ENCODE measurements at regions not wholly inside any gene's neighbourhood (a gene's known extent, or its start where the extent isn't known, plus 50 kb on each side); places are given as distances from the start of the nearest gene placed in this dataset.
"Not testable (repeated sequence)": the region's sequence is repeated elsewhere in the genome, so short reads cannot be mapped to it uniquely, and the experiment has no call there.

- no peak for DNase-seq
These were observed 292.9 kb downstream of the BMP4 start for GRCh38 chr14:53663709-53664108.

DNA sequence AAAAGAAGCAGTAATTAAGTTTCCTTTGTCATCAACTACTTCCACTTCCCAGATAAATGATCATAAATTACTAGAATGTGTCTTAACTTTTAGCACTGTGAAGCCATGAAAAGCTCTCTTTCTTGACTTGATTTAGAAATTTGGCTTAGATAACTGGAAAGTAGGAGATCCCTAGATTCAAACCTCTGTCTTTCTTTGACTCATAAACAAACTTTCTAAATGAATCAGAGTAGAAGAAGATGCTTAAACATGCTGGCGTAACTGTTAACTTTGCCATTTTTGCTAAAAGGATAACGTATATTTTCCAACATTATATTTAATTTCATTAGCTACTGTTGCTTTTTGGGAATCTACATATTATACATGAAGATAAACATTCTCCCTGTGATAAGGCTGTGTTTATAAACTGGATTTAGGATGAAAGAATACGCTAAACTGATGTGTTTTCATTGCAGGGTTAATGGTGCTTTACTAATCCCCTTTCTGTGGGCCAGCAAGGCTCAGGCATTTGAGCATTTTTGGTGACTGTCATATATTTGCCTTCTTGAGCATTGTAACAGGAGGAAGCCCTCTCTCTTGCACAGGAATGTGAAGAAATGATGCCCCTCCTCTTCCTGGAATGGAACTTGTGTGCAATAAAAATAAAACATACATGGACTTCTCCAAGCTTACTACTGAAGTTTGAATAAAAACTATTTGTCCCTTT is 301.4 kb downstream of the BMP4 start:
- no peak for DNase-seq

DNA sequence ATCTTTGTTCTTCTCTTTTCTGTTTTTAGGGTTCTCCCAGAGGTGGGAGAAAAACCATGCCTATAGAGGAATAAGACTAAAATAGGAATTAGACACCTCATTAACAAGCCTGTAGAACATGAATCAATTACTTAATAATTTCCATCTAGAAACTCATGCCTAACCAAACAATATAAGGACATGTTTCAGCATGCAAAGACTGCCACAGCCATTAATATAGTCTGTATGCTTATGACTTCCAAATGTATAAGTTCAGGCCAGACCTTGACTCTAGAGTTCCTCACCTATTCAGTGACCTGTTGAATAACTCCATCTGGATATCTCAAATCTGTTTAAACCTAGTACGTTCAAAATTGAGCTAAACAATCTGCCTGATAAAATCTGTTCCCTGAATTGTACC is 304.6 kb downstream of the BMP4 start:
- no peak for DNase-seq

GRCh38 chr14:53651096-53651740 is 305.4 kb downstream of the BMP4 start:
- no peak for DNase-seq

DNA sequence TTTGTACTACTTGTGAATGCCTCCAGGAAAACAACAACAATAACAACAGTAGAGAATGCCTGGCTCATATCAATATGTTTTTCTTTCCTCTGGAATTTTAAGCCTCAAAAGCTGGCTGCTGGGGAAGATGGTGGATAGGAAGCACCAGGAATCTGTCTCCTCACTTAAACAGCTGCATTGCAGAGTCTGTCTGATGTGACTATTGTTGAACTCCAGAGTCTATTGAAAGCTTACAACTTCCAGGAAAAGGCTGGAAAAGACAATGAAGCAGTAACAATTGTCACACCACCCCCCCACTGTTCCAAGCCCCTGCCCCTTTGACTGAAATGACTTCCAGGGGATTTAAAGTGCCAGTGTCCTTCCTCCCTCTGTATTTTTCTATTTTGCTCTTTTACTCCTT is 309.7 kb downstream of the BMP4 start:
- no peak for DNase-seq

GRCh38 chr14:53640695-53641094 is 315.9 kb downstream of the BMP4 start:
- DNase-seq, result no peak

DNA sequence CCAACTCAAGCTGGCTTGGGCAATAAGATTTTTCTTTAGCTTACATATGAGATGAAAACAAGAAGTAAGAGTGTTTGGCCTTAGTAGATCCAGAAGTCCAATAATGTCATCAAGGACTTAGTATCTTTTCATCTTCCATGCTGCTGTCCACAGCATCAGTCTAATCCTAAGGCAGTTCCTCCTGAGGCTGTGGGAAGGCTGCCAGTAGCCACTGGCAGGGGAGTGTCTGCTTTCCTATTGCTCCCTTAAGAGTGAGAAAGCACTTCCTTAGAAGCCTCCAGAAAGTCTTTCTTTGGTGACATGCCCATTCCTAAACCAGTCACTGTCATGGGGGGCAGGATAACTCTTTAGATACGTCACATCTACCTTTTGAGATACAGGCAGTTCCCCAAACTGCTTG is 317.7 kb downstream of the BMP4 start:
- DNase-seq, result no peak

DNA sequence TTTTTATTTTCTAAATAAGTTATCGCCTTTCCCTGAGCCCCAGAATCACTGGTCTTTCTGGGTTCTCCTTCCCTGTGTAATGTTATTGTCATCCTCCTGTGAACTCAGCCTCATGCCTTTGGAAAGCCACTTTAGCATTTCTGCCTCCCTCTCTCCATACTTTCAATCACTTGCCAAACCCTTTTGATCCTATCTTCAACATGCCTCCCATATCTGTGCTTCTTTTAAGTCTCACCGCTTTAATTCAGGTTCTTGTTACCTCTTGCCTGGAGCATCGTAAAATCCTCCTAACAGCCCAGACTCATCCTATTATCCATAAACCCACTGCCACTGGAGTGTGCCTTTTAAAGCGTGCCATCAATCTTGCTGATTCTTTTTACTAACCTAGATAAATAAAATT is 321.8 kb downstream of the BMP4 start:
- no peak for DNase-seq

- DNase-seq, result no peak
These were observed 326.3 kb downstream of the BMP4 start for GRCh38 chr14:53630336-53630735.

GRCh38 chr14:53628732-53629430 is 327.7 kb downstream of the BMP4 start:
- no peak for DNase-seq

GRCh38 chr14:53628261-53628660 is 328.4 kb downstream of the BMP4 start:
- DNase-seq, result no peak

- no peak for DNase-seq
These were observed 329.9 kb downstream of the BMP4 start for GRCh38 chr14:53626761-53627160.

GRCh38 chr14:53622447-53622846 is 334.2 kb downstream of the BMP4 start:
- DNase-seq, result no peak

- no peak for DNase-seq
These were observed 334.7 kb downstream of the BMP4 start for GRCh38 chr14:53621921-53622320.

- no peak for DNase-seq
These were observed 335.2 kb downstream of the BMP4 start for GRCh38 chr14:53621433-53621832.

DNA sequence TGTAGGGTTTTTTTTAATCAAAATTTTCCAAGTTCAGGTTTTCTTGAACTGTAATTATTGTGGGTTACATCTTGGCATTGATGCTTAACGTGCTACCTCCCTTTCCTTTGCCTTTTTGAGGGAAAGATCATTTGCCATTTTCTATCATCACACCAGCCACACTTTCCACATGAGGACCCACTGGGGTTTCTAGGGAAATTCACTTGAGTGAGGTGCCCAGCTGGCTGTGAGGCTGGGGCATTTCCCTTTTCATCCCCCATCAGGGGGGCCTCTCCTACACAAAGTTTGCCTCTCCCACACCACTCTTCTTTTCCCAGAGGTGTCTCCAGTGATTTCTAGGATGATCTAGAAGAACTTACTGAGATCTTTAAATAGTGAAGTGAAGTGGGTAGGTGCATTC is 335.7 kb downstream of the BMP4 start:
- DNase-seq, result no peak

- no peak for DNase-seq
These were observed 336.3 kb downstream of the BMP4 start for GRCh38 chr14:53620317-53620716.

DNA sequence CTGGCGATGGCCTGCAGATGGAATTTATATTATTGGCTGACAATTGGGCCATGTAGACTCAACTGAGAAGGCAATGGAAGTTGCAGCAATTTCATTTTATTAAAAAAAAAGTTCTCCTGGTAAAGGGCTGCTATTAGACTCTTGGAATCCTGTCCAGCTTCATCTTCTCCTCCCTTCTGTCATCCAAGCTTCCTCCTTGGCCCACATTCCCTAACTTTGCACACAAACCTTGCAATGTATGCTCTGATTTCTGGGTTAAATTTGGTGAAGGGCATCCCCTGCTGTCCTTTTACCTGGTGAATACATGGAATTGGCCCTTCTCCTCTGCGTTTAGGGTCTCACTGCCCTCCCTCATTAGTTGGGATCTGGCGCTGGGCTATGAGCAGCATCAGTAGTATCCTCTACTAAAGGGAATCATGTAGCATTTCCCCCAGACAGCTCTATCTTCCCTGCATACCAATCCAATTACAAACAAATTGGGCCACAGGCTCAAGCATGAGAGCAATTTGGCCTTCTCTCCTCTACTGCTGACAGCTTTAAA is 336.9 kb downstream of the BMP4 start:
- no peak for DNase-seq

DNA sequence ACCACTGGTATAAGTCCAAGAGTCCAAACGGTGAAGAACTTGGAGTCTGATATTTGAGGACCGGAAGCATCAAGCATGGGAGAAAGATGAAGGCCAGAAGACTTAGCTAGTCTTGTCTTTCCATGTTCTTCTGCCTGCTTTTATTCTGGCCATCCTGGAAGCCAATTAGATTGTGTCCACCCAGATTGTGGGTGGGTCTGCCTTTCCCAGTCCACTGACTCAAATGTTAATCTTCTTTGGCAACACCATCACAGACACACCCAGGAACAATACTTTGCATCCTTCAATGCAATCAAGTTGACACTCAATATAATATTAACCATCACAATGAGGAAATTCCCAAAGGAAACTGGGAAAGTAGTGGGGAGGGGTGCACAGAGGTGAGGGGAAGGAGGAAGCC is 340.1 kb downstream of the BMP4 start:
- DNase-seq, result not testable (repeated sequence)

DNA sequence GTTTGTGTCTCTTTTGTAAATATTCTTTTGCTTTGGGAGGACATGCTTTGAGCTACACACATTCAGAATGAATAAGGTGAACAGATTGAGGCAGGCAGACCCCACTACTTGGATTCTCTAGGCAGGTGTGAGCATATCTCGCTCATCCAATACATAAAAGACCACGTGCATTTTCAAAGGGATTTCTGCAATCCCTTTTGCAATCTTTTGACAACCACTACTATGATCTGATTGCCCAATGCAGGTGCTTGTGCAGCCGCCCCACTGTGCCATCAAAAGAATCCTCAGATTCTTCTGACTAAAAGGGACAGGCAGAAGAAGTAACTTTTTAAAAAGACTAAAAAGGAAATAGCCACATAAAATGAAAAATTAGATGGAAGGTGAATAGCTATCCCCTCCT is 341.4 kb downstream of the BMP4 start:
- no peak for DNase-seq

DNA sequence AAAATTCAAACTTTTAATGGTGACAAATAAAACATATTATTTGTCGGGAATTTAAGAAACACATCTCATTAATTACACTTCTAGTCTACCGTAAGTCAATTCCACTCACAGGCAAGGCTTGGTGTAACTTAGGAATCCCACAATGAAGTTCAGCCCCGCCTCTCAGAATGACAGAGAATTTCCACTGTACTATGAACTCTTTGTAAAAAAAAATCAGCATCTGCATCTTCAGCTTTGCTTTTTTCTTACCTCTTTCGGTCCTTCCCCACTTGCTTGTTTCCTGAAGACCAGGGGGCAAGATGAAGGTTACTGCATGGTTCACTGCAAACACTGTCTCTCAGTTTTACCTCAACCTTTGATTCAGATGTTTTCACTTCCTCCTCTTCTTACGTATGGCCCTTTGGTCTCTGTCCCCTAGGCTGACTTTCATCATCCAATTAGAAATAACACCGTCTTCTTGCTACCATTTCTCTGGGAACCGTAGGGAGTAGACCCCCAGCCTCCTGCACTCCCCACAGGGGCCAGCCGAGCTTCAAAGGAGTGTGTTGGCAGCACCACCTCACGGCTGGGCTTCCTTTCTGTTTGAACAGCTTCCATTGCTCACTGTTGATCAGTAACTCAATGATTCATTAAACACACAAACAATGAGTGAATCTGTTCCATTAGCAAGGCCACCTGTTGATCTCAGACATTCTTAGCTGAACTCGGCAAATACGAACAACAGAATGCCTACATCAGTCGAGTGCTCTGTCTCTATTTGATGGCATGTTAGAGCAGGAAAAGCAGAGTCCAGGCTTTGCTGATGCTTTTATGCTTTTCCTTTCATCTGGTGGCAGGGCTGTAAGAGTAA is 343.0 kb downstream of the BMP4 start:
- DNase-seq, result no peak

- no peak for DNase-seq
These were observed 345.7 kb downstream of the BMP4 start for GRCh38 chr14:53610947-53611346.

GRCh38 chr14:53609009-53609408 is 347.6 kb downstream of the BMP4 start:
- DNase-seq, result no peak
